Caco-2 (cell line): ENCODE measurements at regions not wholly inside any gene's neighbourhood (a gene's known extent, or its start where the extent isn't known, plus 50 kb on each side); places are given as distances from the start of the nearest gene placed in this dataset.

ENCODE experiments used
- BruUV-seq: library from RNA; stranded (reverse); fragments of 400-500 nt; replicated peaks from 2 replicates; lab custom pipeline; 2021; lab: Mats Ljungman, UMichigan
- CTCF ChIA-PET: fragments of 300-600 bp; sonication (Branson Sonifier 250); formaldehyde crosslinking; loops from one replicate; lab custom pipeline; 2022; ENCODE audit warnings: antibody characterized with exemption; lab: Charles Lee
- POLR2A ChIA-PET: fragments of 300-600 bp; sonication (Branson Sonifier 250); formaldehyde crosslinking; loops from one replicate; lab custom pipeline; 2022; ENCODE audit warnings: antibody characterized with exemption; lab: Charles Lee
- DNase-seq, 2 experiments: peaks; one replicate each; pipeline versions ENCODE4 v3.0.0 to v3.0.0-alpha.2; 2020 to 2022
- H3K27me3 ChIP-seq: replicated peaks from 2 replicates; pipeline ENCODE4 v1.6.0; 2011; ENCODE audit warnings: low read length; ENCODE audit not compliant: control insufficient read depth, insufficient read depth
- H3K36me3 ChIP-seq: 2 replicates; pipeline ENCODE4 v1.5.1; 2011; ENCODE audit warnings: low read length; ENCODE audit not compliant: control insufficient read depth, insufficient read depth
- H3K4me1 ChIP-seq: fragments of 250-450 bp; sonication (Bioruptor Pico); 2 replicates; pipeline ENCODE4 v1.5.1; 2020; ENCODE audit warnings: mild to moderate bottlenecking
- H3K4me3 ChIP-seq: 2 replicates; pipeline ENCODE4 v1.5.1; 2011; ENCODE audit warnings: low read depth, mild to moderate bottlenecking, control low read depth, low read length
- H3K9me3 ChIP-seq: fragments of 250-450 bp; sonication (Bioruptor Pico); 2 replicates; pipeline ENCODE4 v1.5.1; 2020; ENCODE audit warnings: mild to moderate bottlenecking, moderate library complexity
- H3K27ac Mint-ChIP-seq: one replicate; pipeline ENCODE4 v1.8.0; 2022; ENCODE audit warnings: mixed read lengths; ENCODE audit not compliant: unreplicated experiment
- H3K27me3 Mint-ChIP-seq: one replicate; pipeline ENCODE4 v1.8.0; 2022; ENCODE audit warnings: mixed read lengths; ENCODE audit not compliant: insufficient read depth, unreplicated experiment
- H3K36me3 Mint-ChIP-seq: one replicate; pipeline ENCODE4 v1.8.0; 2022; ENCODE audit warnings: mild to moderate bottlenecking, mixed read lengths; ENCODE audit not compliant: insufficient read depth, unreplicated experiment
- H3K4me1 Mint-ChIP-seq: one replicate; pipeline ENCODE4 v1.8.0; 2022; ENCODE audit warnings: low read depth, mixed read lengths; ENCODE audit not compliant: unreplicated experiment
- H3K4me3 Mint-ChIP-seq: one replicate; pipeline ENCODE4 v1.8.0; 2022; ENCODE audit warnings: mild to moderate bottlenecking, moderate library complexity, mixed read lengths; ENCODE audit not compliant: unreplicated experiment
- H3K9me3 Mint-ChIP-seq: one replicate; pipeline ENCODE4 v1.8.0; 2022; ENCODE audit warnings: mixed read lengths; ENCODE audit not compliant: unreplicated experiment
- intact Hi-C: fragments of 100-400 bp; cut with micrococcal nuclease; formaldehyde crosslinking; loops from one replicate; pipeline ENCODE4 v1.10.0; 2022; ENCODE audit not compliant: unreplicated experiment
- TF ChIP-seq, protein P1 (sequence below), 2 experiments: fragments of 200-600 bp in 1 of 2; IDR thresholded peaks; 1 replicate in 1 of 2; 2 replicates in 1 of 2; pipeline versions ENCODE4 v1.5.1 to v1.8.0; 2011 to 2022; ENCODE audit warnings: antibody characterized with exemption in 1 of 2, control low read depth in 1 of 2, inconsistent platforms in 1 of 2, low read depth in 1 of 2, low read length in 1 of 2, mild to moderate bottlenecking in 1 of 2, moderate library complexity in 1 of 2; ENCODE audit not compliant: insufficient read depth in 1 of 2, severe bottlenecking in 1 of 2, unreplicated experiment in 1 of 2

DNA sequence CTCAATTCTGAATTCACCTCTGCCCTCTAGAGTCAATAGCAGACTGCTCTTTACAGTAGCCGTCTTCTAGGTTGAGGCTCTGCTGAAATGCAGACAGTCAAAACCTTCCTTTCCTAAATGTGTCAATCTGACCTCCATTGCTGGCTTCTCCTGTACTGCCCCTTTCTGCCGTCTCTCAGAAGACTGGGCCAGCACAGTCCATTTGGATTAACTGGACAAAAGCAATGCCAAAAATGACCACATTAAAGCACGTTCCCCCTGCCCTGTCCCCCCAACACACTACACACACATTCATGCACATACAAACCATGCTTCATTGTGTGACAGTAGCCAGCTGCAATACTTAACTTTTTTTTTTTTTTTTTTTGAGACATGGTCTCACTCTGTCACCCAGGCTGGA lies 130.2 kb upstream of the LIFR start:
- DNase-seq, result no peak
- BruUV-seq, result no TSS peak
- H3K4me3 ChIP-seq, result no peak overlapping the region
- Mint-ChIP-seq H3K27ac (no peak overlapping the region), H3K36me3 (peaks cover 6% of the 10 kb centered on the region), H3K4me3 (no peak overlapping the region), H3K27me3 (no peaks in the 10 kb centered on the region), H3K9me3 (peaks cover 32% of the 10 kb centered on the region), H3K4me1 (peaks cover 37% of the 10 kb centered on the region)
- H3K27me3 ChIP-seq, result no peaks in the 10 kb centered on the region
- ChIA-PET CTCF (no interaction called here), POLR2A (no interaction called here)
- no peaks in the 10 kb centered on the region for H3K36me3 ChIP-seq
- peaks cover 34% of the 10 kb centered on the region for H3K4me1 ChIP-seq
- intact Hi-C loops, result no loop called here
- TF ChIP-seq, protein P1, sequence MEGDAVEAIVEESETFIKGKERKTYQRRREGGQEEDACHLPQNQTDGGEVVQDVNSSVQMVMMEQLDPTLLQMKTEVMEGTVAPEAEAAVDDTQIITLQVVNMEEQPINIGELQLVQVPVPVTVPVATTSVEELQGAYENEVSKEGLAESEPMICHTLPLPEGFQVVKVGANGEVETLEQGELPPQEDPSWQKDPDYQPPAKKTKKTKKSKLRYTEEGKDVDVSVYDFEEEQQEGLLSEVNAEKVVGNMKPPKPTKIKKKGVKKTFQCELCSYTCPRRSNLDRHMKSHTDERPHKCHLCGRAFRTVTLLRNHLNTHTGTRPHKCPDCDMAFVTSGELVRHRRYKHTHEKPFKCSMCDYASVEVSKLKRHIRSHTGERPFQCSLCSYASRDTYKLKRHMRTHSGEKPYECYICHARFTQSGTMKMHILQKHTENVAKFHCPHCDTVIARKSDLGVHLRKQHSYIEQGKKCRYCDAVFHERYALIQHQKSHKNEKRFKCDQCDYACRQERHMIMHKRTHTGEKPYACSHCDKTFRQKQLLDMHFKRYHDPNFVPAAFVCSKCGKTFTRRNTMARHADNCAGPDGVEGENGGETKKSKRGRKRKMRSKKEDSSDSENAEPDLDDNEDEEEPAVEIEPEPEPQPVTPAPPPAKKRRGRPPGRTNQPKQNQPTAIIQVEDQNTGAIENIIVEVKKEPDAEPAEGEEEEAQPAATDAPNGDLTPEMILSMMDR (IDR thresholded peaks at IDR 0.05; ENCODE audit: insufficient read depth in 1 of 2, low read depth in 1 of 2, low read length in 1 of 2, severe bottlenecking in 1 of 2, unreplicated experiment in 1 of 2), result no peak
- H3K9me3 ChIP-seq, result peaks cover 17% of the 10 kb centered on the region; the same call in 1 of the 2 replicates

GRCh38 chr5:38692346-38692745 lies 135.9 kb upstream of the LIFR start:
- intact Hi-C loops, result loop anchor here (2.0 kb wide), 2 partner anchors 14 to 20 kb away; no protein-coding TSS in a partner anchor
- ChIA-PET CTCF (interaction anchor here (1.0 to 1.3 kb wide), 2 partner anchors 9 to 251 kb away, joined by 3 to 5 read pairs; no protein-coding TSS in a partner anchor), POLR2A (interaction anchor here (0.7 kb wide), 1 partner anchor 20 kb away, joined by 4 read pairs; no protein-coding TSS in a partner anchor)
- DNase-seq, result no peak
- no TSS peak for BruUV-seq
- H3K36me3 Mint-ChIP-seq, result no peaks in the 10 kb centered on the region
- no peaks in the 10 kb centered on the region for H3K27me3 Mint-ChIP-seq
- peak overlapping the region; percentile 17 for H3K27ac Mint-ChIP-seq
- no peak overlapping the region for H3K4me3 ChIP-seq
- peaks cover 58% of the 10 kb centered on the region for H3K4me1 ChIP-seq
- no peaks in the 10 kb centered on the region for H3K27me3 ChIP-seq
- TF ChIP-seq, protein P1 (IDR thresholded peaks at IDR 0.05; ENCODE audit: insufficient read depth in 1 of 2, low read depth in 1 of 2, low read length in 1 of 2, severe bottlenecking in 1 of 2, unreplicated experiment in 1 of 2), result no peak
- peaks cover 17% of the 10 kb centered on the region; the same call in 1 of the 2 replicates for H3K9me3 ChIP-seq
- no peaks in the 10 kb centered on the region for H3K36me3 ChIP-seq
- peaks cover 36% of the 10 kb centered on the region for H3K4me1 Mint-ChIP-seq
- peaks cover 36% of the 10 kb centered on the region for H3K9me3 Mint-ChIP-seq
- H3K4me3 Mint-ChIP-seq, result no peak overlapping the region

DNA sequence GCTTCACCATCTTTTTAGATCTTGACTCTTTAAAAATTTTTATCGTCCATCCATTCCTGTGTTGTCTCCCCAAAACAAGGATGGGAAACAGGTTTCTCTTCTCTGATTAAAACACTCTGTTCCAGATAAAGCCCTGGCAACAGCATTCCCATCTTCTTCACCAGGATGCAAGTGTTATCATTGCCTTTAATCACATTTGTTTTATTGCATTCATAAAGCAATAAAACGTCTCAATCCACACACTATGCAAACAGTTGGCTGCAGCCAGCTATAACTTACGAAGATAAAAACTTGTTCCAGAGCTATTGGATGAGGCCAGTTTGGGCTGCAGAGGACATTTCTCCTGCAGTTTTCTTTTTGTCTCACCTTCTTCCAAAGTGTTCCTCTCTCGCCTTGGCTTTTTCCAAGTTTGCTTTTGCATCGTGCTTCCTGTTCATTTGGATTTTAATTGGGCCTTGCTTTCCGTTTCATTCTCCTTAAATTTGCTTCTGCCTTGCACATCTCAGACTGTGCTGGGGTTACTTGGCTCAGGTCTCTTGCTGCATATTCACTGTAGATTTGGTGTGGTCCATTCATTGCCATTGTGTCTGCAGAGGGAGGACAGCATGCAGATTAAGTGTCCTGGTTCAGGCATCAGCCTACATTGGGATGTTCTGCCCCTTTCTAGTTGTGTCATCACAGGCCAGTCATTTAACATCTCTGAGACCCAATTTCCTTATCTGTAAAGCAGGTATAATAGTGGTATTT lies 136.5 kb upstream of the LIFR start:
- Mint-ChIP-seq H3K4me1 (peaks cover 42% of the 10 kb centered on the region), H3K27ac (peak overlapping the region; percentile 17)
- no TSS peak for BruUV-seq

More for the DNA sequence above, 136.5 kb upstream of the LIFR start:
- CTCF ChIA-PET, result interaction anchor here (1.0 to 1.3 kb wide), 2 partner anchors 10 to 251 kb away, joined by 3 to 5 read pairs; no protein-coding TSS in a partner anchor
- peak overlapping the region; percentile 2 for H3K4me3 Mint-ChIP-seq
- peaks cover 63% of the 10 kb centered on the region for H3K4me1 ChIP-seq
- intact Hi-C loops, result loop anchor here (2.0 kb wide), 2 partner anchors 14 to 20 kb away; no protein-coding TSS in a partner anchor
- TF ChIP-seq, protein P1 (IDR thresholded peaks at IDR 0.05; ENCODE audit: insufficient read depth in 1 of 2, low read depth in 1 of 2, low read length in 1 of 2, severe bottlenecking in 1 of 2, unreplicated experiment in 1 of 2), result no peak
- no peaks in the 10 kb centered on the region for H3K27me3 ChIP-seq
- no peaks in the 10 kb centered on the region for H3K36me3 ChIP-seq
- H3K9me3 ChIP-seq, result peaks cover 22% of the 10 kb centered on the region; the same call in 1 of the 2 replicates
- H3K4me3 ChIP-seq, result no peak overlapping the region
- peak; percentile 27 to 49 for DNase-seq
- no peaks in the 10 kb centered on the region for H3K36me3 Mint-ChIP-seq
- H3K27me3 Mint-ChIP-seq, result no peaks in the 10 kb centered on the region
- POLR2A ChIA-PET, result interaction anchor here (0.7 kb wide), 1 partner anchor 21 kb away, joined by 4 read pairs; no protein-coding TSS in a partner anchor
- peaks cover 42% of the 10 kb centered on the region for H3K9me3 Mint-ChIP-seq
